GM23248 (cell line): ENCODE measurements at regions not wholly inside any gene's neighbourhood (a gene's known extent, or its start where the extent isn't known, plus 50 kb on each side); places are given as distances from the start of the nearest gene placed in this dataset.

Source experiments
- EZH2 ChIP-seq: fragments of 200-600 bp; sonication (generic); IDR thresholded peaks from 2 replicates; pipeline ENCODE4 v1.6.1; 2018; ENCODE audit warnings: antibody characterized with exemption, mild to moderate bottlenecking; ENCODE audit not compliant: insufficient read depth, poor library complexity, severe bottlenecking
- EZH2phosphoT487 ChIP-seq: fragments of 200-600 bp; sonication (generic); IDR thresholded peaks from 2 replicates; pipeline ENCODE4 v1.6.1; 2018; ENCODE audit warnings: antibody characterized with exemption, moderate library complexity, mild to moderate bottlenecking, low read depth; ENCODE audit not compliant: insufficient read depth

GRCh38 chr2:22893761-22894517, 491.0 kb upstream of the KLHL29 start:
- TF ChIP-seq EZH2phosphoT487 (no peak), EZH2 (no peak)
